Adrenal gland (tissue), 5 donors: ENCODE measurements at regions not wholly inside any gene's neighbourhood (a gene's known extent, or its start where the extent isn't known, plus 50 kb on each side); places are given as distances from the start of the nearest gene placed in this dataset.

Experiments used
- POLR2A ChIP-seq, 2 donors: fragments of 450-650 bp; IDR thresholded peaks; one replicate each; pipeline ENCODE4 v1.6.1; 2017; ENCODE audit warnings: antibody characterized with exemption in 2 of 2, mild to moderate bottlenecking in 2 of 2, moderate library complexity in 1 of 2
- TF ChIP-seq, protein P1 (sequence below), 6 experiments: fragments of 450-650 bp in 4 of 6; fragments of 200-600 bp in 2 of 6; sonication (generic) in 1 of 6; IDR thresholded peaks; 1 replicate in 5 of 6; 2 replicates in 1 of 6; pipeline versions ENCODE4 v1.5.1 to v1.8.0; 2016 to 2021; ENCODE audit warnings: antibody characterized with exemption in 6 of 6, mild to moderate bottlenecking in 2 of 6, moderate library complexity in 1 of 6
- donor health status: DM: no; HTN: no; CAD: no.

DNA sequence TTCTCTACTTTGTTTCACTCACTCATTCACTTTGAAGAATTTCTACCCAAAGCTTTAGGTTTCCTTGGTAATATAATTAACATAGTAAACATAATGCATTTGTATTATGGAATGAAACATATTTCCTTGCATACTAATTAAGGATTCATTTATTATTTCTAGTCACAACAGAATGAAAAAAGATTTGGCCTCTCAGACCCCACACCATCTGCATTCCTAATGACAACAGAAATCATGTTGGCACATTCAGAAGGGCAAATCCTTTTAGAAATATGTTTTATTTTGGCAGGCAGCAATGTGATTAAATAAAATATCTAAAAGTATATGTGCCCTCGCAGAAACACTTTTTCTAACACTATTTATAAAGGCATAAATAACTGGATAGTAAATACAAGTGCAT lies 163.4 kb downstream of the HTR1B start:
- TF ChIP-seq, protein P1, sequence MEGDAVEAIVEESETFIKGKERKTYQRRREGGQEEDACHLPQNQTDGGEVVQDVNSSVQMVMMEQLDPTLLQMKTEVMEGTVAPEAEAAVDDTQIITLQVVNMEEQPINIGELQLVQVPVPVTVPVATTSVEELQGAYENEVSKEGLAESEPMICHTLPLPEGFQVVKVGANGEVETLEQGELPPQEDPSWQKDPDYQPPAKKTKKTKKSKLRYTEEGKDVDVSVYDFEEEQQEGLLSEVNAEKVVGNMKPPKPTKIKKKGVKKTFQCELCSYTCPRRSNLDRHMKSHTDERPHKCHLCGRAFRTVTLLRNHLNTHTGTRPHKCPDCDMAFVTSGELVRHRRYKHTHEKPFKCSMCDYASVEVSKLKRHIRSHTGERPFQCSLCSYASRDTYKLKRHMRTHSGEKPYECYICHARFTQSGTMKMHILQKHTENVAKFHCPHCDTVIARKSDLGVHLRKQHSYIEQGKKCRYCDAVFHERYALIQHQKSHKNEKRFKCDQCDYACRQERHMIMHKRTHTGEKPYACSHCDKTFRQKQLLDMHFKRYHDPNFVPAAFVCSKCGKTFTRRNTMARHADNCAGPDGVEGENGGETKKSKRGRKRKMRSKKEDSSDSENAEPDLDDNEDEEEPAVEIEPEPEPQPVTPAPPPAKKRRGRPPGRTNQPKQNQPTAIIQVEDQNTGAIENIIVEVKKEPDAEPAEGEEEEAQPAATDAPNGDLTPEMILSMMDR (IDR thresholded peaks at IDR 0.05), result no peak
- no peak for TF ChIP-seq POLR2A (IDR thresholded peaks at IDR 0.05)
